Stimulated activated CD4-positive, alpha-beta T cell treated with anti-CD3 and anti-CD28 coated beads, Interleukin-4, amount 100 ng/mL, for 1 hour (primary cell): ENCODE measurements at regions not wholly inside any gene's neighbourhood (a gene's known extent, or its start where the extent isn't known, plus 50 kb on each side); places are given as distances from the start of the nearest gene placed in this dataset.
A peak's percentile ranks its signal among the peaks of the same experiment; 100 is the strongest.

Source experiments
- DNase-seq: peaks from one replicate; pipeline ENCODE4 v3.0.0-alpha.2; 2020

DNA sequence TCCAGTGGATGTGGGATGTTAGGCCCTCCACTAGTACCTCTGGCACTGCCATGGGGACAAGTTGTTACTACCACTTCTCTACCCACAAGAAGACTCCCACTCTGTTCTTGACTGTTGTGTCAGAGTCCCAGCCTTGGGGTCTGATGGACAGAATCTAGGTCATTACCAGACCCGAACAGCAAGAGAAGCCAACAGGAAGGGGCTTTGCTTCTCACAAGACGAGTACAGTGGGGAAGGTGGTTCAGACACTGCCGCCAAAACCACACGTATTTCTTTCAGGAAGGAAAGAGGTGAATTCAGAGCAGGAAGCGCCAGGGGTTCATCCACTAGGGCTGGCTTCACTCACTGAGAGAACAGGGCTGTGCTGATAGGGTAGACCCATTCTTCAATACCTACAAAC is 161.3 kb upstream of the KIT start:
- no peak for DNase-seq

- no peak for DNase-seq
Observed at GRCh38 chr4:54497947-54498346, 159.8 kb upstream of the KIT start.

GRCh38 chr4:54498661-54499111 is 159.1 kb upstream of the KIT start:
- no peak for DNase-seq

GRCh38 chr4:54499308-54500074 is 158.3 kb upstream of the KIT start:
- DNase-seq: no peak

GRCh38 chr4:54505362-54505761 is 152.4 kb upstream of the KIT start:
- DNase-seq: no peak

DNA sequence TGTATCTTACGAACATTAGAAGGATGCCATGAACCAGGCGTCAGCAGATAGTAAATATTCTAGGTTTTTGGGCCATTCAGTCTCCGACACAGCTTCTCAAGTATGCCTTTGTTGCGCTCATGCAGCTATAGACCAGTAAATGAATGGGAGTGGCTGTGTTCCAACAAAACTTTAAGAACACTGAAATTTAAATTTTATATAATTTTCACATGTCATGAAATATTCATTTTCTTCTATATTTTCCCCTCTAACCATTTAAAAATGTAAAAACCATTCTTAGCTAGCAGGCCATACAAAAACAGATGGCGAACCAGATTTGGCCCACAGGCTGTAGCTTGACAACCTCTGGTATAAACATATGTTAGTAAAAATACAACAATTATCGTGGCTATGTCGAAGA is 151.8 kb upstream of the KIT start:
- no peak for DNase-seq

DNA sequence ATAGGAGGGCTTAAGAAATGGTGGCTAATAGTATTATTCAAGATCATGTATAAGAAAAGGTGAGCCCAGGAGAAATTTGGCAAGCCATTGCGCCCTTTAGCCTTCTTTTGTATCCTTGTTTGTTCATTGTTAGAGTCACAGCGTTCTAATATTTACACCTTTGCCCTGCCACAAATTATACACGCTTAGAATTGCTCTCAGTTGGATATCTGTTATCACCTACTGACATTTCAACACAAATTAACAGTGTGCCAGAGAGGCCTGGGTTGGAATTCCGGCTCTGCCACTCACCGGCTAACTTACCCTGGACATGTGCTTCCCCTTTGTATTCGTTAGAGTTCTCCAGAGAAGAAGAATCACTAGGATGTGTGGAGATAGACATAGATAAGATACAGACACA is 148.7 kb upstream of the KIT start:
- DNase-seq: no peak

DNA sequence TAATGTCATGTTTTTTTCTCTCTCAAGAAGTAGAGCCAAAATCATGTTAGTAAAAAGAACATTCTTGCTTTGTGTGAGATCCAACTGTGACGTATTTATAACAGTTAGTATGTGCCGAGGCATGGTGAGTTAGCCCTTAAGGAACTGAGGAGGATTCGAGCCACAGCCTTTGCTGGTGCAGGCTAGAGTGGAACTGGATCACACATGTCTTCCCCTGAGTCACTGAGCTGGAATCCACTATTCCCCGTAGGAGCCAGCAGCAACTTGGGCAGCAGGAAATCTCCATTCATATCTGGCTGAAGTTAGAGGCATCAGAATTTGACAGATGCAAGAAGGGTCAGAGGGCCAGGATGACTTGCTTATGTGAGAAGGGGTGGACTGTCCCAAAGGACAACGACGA is 144.6 kb upstream of the KIT start:
- no peak for DNase-seq

DNA sequence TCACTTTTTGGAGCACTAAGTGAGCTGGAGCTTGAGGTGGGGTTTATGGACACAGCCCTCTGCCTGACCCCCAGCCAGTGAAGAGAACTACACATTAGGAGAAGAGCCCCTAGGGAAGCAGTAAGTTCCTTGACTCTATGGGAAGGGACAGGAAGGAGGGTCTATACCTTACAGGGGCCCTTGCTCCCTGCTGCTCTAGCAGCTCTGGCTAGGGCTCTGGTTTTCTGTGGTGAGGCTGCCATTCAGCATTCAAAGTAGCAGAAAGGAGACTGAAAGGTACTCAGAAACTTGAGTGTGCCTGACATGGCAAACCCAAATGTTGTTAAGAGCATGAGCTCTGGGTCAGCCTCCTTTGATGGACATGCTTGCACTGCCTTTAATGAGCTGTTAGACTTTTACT is 144.0 kb upstream of the KIT start:
- no peak for DNase-seq

GRCh38 chr4:54516556-54517215 is 141.1 kb upstream of the KIT start:
- no peak for DNase-seq

DNA sequence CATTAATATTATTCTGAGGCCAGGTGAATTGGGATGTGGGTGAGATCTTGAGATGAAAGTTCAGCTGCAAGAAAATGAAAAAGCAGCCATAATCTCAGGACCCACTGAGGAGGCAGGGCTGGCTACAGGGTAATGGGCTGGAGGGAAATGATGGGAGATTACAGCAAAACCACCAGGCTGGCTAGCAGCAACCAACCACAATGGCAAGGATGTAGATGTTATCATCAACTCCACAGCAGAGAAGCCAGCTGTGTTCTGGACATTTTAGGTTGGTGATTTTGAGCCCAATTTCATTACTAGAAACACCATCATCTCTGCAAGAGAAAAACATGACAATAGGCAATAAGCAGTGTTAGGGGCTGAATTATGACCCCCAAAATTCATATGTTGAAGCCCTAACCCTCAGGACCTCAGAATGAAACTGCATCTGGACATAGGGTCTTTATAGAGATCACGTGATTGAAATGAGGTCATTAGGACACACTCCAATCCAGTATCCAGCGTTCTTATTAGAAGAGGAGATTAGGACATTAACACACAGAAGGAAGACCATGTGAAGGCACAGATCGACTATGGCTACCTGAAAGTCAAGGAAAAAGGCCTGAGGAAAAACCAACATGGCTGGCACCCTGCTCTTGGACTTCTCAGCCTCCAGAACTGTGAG is 139.8 kb upstream of the KIT start:
- no peak for DNase-seq

- DNase-seq: no peak
Observed at GRCh38 chr4:54525602-54526001, 132.2 kb upstream of the KIT start.

GRCh38 chr4:54526560-54526959 is 131.2 kb upstream of the KIT start:
- DNase-seq: no peak

DNA sequence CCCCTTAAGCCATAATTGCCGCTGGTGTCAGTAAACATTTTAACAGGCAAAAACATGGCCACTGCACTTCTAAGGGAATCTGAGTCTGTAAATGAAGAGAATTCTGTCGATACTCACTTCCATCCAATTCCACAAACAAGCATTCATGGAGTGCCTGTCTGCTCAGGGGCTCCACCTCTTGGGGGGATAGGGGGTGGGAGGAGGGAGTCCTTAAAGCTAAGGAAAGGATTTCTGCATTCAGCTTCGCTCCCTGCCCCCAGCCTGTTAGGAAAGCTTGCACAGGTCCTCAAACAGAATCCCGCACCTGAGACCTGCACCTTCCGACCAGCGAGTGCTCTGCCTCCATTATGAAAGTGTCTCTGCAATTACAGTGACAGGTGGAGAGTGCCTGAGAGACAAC is 130.2 kb upstream of the KIT start:
- DNase-seq: no peak

GRCh38 chr4:54539500-54540029 is 118.2 kb upstream of the KIT start:
- DNase-seq: peak; percentile 2

GRCh38 chr4:54540931-54541330 is 116.8 kb upstream of the KIT start:
- DNase-seq: no peak

DNA sequence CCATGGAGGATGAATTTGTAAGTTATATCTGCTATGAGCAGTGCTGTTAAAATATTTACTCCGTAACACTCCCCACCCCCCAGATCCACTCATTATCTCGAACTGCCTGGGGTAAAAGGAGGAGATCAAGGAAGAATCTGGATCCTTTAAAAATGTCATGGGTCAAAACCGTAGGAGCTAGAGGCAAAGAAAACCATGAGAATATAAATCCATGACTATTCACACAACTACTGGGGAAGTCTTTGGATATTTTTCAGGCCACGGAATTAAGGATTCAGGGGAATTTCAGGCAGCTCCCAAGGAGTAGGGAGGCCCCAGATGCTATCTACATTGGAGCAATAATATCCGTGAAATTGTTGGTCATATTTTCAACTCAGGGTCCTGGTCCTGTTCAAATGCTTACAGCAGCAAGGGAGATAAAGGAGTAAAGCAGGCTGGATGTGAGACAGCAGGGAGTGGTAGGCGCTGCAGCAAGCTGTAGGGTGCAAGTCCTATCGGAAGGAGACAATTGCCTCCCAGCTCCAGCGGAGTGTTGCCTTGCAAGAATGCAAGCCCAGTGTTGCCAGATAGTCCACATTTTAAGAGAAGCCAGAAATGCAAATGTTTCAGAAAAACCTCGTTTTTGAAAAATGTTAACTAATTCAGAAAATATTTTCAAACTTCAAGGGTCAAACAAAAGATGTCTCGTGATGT is 116.2 kb upstream of the KIT start:
- no peak for DNase-seq

DNA sequence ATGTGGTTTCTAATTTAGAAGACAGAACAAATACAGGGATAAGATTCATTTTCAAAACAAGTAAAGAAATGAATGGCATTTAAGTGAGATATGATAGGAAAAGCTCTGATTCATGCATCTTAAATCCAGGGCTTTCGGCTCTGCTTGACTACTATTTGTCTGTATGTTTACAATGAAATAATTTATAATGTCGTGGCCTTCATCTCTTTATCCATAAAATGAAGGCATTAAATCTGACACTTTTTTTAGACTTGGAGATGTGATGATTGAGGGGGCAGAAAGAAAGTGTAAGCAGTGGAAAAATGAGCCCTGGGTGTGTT is 115.7 kb upstream of the KIT start:
- DNase-seq: no peak

- no peak for DNase-seq
Observed at GRCh38 chr4:54542540-54543041, 115.2 kb upstream of the KIT start.

- no peak for DNase-seq
Observed at GRCh38 chr4:54543088-54543795, 114.5 kb upstream of the KIT start.

DNA sequence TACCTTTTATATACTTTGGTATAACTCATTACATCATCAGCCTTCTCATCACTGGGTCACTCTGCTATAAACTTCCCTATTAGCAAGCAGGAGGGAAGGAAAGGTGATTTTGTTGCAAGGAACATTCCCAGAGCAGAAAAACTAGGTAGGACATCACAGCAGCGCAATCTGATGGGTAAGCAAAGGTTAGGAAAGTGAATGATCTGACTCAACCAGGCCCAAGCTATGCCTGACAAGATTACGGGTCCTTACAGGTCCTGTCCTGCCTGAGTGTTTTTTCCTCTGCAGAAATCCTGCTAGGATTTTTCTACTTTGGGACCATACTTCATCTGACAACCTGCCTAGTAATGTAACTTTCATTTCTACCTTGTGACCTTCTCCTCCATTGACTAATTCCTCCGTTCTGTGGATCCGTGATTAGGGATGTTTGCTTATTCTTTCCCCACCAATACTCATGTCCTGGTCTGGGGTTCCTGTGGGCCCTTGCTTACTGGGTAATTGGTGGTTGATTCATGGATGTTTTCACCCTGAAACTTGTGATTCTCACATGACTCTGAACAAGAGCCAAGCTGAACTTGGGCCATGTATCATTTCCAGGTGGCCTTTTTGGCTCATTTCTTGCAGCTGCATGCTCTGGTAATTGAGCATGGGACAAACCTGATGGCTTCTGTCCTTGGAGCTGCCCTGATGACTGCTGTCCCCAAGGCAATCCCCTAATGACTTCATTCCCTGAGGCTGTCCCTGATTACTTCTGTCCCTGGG is 111.9 kb upstream of the KIT start:
- DNase-seq: no peak
